ENCODE measurements at regions not wholly inside any gene's neighbourhood (a gene's known extent, or its start where the extent isn't known, plus 50 kb on each side); places are given as distances from the start of the nearest gene placed in this dataset.

DNA sequence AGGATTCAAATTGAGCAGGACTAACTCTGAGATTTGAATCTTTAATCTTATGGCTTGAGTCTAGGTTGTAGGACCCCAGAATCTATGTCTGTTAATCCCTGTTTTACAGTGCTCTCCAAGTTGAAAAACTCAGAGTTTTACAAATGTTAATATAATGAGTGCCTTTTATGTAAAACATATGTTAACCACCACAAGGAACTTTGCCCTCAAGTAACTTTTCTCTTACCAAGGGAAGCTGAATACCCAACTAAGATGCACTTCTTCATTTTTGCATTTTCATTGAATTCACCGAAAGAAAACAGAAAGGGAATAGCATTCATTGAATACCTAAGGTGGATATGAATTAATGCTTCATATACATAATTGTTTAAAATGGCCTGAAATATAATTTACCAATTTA lies 338.1 kb downstream of the RPRM start:
- intact Hi-C loops (cut with micrococcal nuclease; ENCODE audit: unreplicated experiment): no loop called here
- H3K4me1 ChIP-seq (ENCODE audit: control insufficient read depth, insufficient read depth, low read length): no peaks in the 10 kb centered on the region
- in situ Hi-C loops (cut with HindIII; ENCODE audit: low pct_unique_long_range_greater_than_20kb, low sequenced_read_pairs): no loop called here
- DNase-seq (ENCODE audit: low read depth, low spot score) (no peak), ATAC-seq (no peak)
- H3K4me3 ChIP-seq (ENCODE audit: low read depth in 2 of 2, low read length in 2 of 2): no peak overlapping the region
- ChIA-PET POLR2A (no interaction called here), CTCF (no interaction called here)
- no peak overlapping the region for H3K27ac ChIP-seq (ENCODE audit: low read length)
- H3K36me3 ChIP-seq (ENCODE audit: control insufficient read depth, insufficient read depth, low read length): no peaks in the 10 kb centered on the region
- TF ChIP-seq, protein P1, sequence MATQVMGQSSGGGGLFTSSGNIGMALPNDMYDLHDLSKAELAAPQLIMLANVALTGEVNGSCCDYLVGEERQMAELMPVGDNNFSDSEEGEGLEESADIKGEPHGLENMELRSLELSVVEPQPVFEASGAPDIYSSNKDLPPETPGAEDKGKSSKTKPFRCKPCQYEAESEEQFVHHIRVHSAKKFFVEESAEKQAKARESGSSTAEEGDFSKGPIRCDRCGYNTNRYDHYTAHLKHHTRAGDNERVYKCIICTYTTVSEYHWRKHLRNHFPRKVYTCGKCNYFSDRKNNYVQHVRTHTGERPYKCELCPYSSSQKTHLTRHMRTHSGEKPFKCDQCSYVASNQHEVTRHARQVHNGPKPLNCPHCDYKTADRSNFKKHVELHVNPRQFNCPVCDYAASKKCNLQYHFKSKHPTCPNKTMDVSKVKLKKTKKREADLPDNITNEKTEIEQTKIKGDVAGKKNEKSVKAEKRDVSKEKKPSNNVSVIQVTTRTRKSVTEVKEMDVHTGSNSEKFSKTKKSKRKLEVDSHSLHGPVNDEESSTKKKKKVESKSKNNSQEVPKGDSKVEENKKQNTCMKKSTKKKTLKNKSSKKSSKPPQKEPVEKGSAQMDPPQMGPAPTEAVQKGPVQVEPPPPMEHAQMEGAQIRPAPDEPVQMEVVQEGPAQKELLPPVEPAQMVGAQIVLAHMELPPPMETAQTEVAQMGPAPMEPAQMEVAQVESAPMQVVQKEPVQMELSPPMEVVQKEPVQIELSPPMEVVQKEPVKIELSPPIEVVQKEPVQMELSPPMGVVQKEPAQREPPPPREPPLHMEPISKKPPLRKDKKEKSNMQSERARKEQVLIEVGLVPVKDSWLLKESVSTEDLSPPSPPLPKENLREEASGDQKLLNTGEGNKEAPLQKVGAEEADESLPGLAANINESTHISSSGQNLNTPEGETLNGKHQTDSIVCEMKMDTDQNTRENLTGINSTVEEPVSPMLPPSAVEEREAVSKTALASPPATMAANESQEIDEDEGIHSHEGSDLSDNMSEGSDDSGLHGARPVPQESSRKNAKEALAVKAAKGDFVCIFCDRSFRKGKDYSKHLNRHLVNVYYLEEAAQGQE (IDR thresholded peaks at IDR 0.05; ENCODE audit: insufficient read depth in 1 of 2, low read depth in 2 of 2, low read length in 1 of 2): no peak
- TF ChIP-seq SIN3A (IDR thresholded peaks at IDR 0.05; ENCODE audit: borderline replicate concordance, insufficient read depth, low read depth, low read length) (no peak), POLR2AphosphoS5 (IDR thresholded peaks at IDR 0.05; ENCODE audit: low read depth, low read length) (no peak), TCF7L2 (IDR thresholded peaks at IDR 0.05; ENCODE audit: low read depth, low read length) (no peak)
- TF ChIP-seq, protein P2, sequence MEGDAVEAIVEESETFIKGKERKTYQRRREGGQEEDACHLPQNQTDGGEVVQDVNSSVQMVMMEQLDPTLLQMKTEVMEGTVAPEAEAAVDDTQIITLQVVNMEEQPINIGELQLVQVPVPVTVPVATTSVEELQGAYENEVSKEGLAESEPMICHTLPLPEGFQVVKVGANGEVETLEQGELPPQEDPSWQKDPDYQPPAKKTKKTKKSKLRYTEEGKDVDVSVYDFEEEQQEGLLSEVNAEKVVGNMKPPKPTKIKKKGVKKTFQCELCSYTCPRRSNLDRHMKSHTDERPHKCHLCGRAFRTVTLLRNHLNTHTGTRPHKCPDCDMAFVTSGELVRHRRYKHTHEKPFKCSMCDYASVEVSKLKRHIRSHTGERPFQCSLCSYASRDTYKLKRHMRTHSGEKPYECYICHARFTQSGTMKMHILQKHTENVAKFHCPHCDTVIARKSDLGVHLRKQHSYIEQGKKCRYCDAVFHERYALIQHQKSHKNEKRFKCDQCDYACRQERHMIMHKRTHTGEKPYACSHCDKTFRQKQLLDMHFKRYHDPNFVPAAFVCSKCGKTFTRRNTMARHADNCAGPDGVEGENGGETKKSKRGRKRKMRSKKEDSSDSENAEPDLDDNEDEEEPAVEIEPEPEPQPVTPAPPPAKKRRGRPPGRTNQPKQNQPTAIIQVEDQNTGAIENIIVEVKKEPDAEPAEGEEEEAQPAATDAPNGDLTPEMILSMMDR (IDR thresholded peaks at IDR 0.05): no peak
- H3K9me3 ChIP-seq (ENCODE audit: control insufficient read depth, insufficient read depth, low read depth, low read length): no peaks in the 10 kb centered on the region
- no TSS peak for BruUV-seq (replicated peaks)
- no peaks in the 10 kb centered on the region for H3K27me3 ChIP-seq (ENCODE audit: control insufficient read depth, insufficient read depth, low read length)

DNA sequence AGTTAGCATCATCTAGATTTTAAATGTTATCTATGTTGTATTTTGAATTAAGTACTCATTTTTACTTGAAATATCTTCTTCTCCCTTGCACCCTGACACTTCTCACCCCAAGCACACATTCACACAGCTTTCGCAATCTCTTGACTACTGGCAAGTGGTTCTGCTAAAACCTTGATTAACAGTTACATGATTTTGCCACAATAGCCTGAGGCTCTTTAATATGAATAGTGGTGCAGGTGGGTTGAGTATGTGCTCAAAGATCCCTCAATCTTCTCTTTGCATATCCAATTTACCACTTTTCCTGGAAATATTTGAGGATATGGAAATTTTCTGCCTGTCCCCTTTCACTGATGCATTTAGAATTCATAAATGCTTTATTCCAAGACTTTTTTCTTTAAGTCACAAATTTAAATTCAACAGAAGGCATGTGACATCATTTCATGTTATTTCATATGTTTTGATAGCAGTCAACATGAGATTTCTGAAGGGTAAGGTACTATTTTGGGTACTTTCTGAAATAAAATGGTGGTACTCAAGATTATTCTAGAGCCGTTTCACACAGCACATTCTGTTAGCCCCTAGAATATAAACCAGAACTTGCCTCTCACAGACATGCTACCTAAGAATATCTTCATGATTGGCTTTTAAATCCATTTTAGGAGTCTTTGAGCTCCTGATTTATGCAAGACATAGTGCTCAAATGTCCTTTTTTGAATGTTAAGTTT lies 339.7 kb downstream of the RPRM start:
- TF ChIP-seq, protein P1 (IDR thresholded peaks at IDR 0.05; ENCODE audit: insufficient read depth in 1 of 2, low read depth in 2 of 2, low read length in 1 of 2): no peak
- TF ChIP-seq TCF7L2 (IDR thresholded peaks at IDR 0.05; ENCODE audit: low read depth, low read length) (no peak), POLR2AphosphoS5 (IDR thresholded peaks at IDR 0.05; ENCODE audit: low read depth, low read length) (no peak), SIN3A (IDR thresholded peaks at IDR 0.05; ENCODE audit: borderline replicate concordance, insufficient read depth, low read depth, low read length) (no peak)
- TF ChIP-seq, protein P2 (IDR thresholded peaks at IDR 0.05): no peak
- BruUV-seq (replicated peaks): no TSS peak
- intact Hi-C loops (cut with micrococcal nuclease; ENCODE audit: unreplicated experiment) (no loop called here), in situ Hi-C loops (cut with HindIII; ENCODE audit: low pct_unique_long_range_greater_than_20kb, low sequenced_read_pairs) (no loop called here)
- POLR2A ChIA-PET: no interaction called here
- no peak for DNase-seq (ENCODE audit: low read depth, low spot score)
- ATAC-seq: no peak
- no peaks in the 10 kb centered on the region for H3K27me3 ChIP-seq (ENCODE audit: control insufficient read depth, insufficient read depth, low read length)
- H3K4me1 ChIP-seq (ENCODE audit: control insufficient read depth, insufficient read depth, low read length): no peaks in the 10 kb centered on the region
- H3K36me3 ChIP-seq (ENCODE audit: control insufficient read depth, insufficient read depth, low read length): no peaks in the 10 kb centered on the region
- CTCF ChIA-PET: no interaction called here
- H3K4me3 ChIP-seq (ENCODE audit: low read depth in 2 of 2, low read length in 2 of 2): no peak overlapping the region
- H3K9me3 ChIP-seq (ENCODE audit: control insufficient read depth, insufficient read depth, low read depth, low read length): no peaks in the 10 kb centered on the region
- no peak overlapping the region for H3K27ac ChIP-seq (ENCODE audit: low read length)

Data from Panc1 (cell line).